ENCODE measurements at regions not wholly inside any gene's neighbourhood (a gene's known extent, or its start where the extent isn't known, plus 50 kb on each side); places are given as distances from the start of the nearest gene placed in this dataset.

DNA sequence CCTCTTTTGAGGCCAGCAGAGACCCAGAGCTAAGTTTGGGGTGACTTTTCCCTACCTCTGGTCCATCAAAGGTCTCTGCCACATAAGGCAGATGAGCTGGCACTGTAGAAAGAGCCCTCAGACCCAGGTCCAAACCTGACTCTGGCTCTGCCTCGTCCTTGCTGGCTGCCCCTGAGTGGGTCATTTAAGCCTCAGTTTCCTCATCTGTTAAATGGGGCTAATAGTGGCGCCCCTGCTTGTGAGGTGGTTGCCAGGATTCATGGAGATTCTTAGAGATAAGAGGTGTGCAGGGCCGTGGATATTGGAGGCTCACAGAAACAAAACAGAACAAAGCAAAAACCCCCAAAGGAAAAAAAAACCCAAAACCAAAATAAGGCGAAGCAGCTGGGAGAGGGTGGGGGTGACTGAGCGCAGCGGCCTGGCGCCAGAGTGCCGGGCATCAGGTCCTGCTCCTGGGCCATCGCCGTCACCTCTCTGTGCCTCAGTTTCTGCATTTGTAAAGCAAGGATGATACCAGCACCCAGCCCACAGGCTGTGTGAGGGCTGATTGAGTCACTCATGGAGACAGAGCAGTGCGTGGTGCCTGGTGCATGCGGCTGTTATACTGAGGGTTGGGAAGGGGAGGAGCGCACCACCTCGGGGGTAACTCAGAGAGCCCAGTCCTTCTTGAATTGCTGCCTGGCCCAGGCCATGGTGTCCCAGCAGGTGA lies 133.8 kb upstream of the PTPN1 start:
- TF ChIP-seq, protein P1, sequence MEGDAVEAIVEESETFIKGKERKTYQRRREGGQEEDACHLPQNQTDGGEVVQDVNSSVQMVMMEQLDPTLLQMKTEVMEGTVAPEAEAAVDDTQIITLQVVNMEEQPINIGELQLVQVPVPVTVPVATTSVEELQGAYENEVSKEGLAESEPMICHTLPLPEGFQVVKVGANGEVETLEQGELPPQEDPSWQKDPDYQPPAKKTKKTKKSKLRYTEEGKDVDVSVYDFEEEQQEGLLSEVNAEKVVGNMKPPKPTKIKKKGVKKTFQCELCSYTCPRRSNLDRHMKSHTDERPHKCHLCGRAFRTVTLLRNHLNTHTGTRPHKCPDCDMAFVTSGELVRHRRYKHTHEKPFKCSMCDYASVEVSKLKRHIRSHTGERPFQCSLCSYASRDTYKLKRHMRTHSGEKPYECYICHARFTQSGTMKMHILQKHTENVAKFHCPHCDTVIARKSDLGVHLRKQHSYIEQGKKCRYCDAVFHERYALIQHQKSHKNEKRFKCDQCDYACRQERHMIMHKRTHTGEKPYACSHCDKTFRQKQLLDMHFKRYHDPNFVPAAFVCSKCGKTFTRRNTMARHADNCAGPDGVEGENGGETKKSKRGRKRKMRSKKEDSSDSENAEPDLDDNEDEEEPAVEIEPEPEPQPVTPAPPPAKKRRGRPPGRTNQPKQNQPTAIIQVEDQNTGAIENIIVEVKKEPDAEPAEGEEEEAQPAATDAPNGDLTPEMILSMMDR (IDR thresholded peaks at IDR 0.05; ENCODE audit: extremely low read depth, missing control alignments), result no peak
- no peak for DNase-seq (ENCODE audit: low spot score)

DNA sequence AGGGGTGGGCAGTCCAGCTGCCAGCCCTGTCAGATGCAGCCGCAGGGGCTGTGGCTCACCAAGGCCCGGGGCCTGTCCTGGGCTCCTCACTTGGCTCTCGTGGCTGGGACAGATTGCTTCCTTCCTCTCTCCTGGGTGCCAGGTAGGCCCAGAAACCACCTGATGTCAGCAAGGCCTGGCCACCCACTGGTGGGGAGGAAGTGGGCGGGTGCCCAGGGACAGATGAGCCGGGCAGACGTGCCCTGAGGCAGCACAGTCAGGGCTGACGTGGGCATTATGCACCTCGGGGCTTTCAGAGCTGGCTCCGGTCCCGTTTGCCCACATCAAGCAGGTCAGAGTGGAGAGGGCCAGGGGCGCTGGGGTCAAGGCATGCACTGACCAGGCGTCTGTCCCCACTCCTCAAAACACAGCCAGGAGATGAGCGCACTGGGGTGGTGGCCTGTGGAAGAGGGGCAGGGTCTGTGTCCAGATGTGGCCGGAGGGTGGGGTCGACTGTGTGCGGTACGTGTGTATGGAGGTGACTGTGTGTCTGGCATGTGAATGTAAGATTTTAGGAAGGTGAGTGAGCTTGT lies 133.2 kb upstream of the PTPN1 start:
- DNase-seq (ENCODE audit: low spot score), result no peak
- TF ChIP-seq, protein P1 (IDR thresholded peaks at IDR 0.05; ENCODE audit: extremely low read depth, missing control alignments), result no peak

DNA sequence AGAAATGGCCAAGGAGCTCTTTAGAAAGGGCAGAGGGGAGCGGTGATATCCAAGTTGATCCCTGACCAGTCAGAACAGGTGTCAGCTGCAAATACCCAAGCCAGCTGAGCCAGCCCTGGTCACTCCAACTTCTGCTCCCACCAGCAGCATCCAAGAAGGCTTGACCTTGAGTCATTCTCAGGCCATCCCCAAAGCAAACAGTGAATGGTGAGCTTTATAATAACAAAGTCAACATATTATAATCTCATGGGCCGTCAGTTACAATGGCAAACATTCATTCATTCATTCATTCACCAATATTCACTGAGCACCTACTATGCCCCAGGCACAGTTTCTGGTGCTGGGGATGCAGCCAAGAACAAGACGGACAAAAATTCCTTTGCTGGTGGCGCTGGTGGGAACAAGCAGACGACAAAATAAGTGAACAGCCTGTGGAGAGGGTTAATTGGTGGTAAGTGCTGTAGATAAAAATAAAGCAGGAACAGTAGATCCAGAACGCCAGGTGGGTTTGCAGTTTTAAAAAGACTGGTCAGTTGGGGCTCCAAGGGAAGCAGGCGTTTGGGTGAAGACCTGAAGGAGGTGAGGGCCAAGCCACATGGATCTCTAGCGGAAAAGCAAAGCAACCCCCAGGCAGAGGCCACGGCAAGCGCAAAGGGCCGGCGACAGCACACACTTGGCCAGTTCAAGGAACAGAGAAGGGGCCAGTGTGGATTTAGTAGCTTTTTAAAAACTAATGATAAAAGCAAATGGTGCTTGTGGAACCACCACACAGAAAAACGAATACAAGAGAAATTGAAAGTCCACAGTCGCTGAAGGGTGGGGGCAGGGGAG lies 131.8 kb upstream of the PTPN1 start:
- no peak for DNase-seq (ENCODE audit: low spot score)
- TF ChIP-seq, protein P1 (IDR thresholded peaks at IDR 0.05; ENCODE audit: extremely low read depth, missing control alignments), result no peak

DNA sequence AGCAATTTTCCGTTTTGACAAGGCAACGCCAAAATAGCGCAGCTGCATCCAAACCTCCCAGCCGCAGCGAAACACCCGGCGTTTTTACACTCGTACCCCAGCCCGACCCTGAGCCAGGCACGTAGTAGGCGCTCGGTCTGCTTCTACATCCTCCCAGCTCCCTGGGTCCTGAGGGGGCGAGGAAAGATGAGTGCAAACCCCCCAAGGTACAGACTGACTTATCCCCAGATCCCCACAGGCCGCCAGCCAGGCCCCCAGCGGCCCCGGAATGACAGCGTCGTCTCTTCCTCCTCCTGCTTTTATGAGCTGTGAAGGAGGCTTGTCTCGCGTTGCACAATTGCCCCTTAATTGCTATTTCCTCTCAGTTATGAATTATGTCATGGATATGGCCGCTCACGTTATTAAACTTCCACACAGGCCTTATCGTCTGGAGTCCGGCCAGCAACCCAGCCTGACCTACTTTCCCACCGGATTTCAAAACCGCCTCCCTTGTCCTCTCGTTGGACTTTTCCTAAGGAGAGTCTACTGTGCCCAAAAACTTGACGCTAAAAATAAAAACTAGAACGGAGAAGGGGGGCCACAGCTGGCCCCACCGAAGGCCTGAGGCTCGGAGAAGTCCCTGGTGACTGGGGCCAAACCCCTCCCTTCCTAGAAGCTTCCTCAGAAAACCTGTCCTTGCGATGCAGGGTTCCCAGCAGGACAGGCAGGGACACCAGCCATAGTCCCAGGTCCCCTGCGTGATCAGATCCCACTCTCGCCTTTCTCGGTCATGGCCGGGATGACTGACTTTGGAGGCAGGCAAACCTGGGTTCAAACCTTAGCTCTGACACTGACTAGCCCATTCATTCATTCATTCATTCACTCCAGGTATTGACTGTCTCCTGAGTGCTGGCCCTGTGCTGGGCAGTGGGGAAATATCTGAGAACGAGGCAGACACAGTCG lies 130.9 kb upstream of the PTPN1 start:
- TF ChIP-seq, protein P1 (IDR thresholded peaks at IDR 0.05; ENCODE audit: extremely low read depth, missing control alignments), result no peak
- no peak for DNase-seq (ENCODE audit: low spot score)

DNA sequence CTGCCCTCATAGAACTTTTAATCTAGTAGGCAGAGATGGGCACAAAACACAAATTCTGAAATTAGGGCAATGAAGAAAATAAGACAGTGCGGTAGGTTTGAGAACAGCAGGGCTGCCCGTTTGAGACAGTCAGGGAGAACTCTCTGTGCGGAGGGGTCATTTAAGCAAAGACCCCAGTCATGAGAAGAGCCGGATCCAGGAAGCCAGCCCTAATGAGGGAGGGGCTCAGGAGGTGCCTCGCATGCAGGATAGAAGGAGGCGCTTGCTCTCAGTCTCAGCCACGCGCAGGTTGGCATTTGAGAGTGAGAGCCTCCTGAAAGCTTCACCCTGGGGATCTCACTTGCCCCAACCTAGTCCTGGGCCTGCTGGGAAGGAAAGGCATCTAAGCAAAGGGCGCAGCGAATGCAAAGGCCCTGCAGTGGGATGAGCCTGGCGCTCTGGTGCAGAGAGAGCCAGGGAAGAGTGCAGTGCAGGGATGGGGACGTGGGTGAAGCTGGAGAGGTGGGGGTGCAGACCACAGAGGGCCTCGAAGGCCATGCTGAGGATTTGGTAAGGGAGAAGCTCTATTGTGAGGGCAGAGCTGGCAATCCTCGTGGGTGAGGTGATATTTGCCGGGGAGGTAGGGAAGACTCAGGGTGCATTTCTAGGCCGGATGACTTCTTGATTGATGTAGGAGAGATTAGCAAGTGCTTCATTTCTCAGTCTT lies 130.0 kb upstream of the PTPN1 start:
- no peak for DNase-seq (ENCODE audit: low spot score)
- TF ChIP-seq, protein P1 (IDR thresholded peaks at IDR 0.05; ENCODE audit: extremely low read depth, missing control alignments), result no peak

DNA sequence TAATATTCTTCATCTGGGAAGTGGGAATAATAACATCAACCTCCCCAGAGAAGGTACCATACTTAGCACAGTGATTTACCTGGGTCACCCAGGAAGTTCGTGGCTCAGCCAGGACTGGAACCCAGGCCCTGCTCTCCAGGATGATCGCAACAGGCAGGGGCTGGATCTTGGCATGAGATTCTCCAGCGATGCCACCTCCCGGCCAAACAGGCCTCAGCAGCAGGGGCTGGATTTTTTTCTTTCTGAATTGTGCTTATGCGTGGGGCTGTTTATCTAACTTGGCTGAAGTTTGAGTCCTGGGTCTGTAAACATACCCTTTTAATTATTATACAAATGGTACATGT lies 129.5 kb upstream of the PTPN1 start:
- DNase-seq (ENCODE audit: low spot score), result no peak
- TF ChIP-seq, protein P1 (IDR thresholded peaks at IDR 0.05; ENCODE audit: extremely low read depth, missing control alignments), result peak; percentile 6
